Neutrophil (primary cell): ENCODE measurements at regions not wholly inside any gene's neighbourhood (a gene's known extent, or its start where the extent isn't known, plus 50 kb on each side); places are given as distances from the start of the nearest gene placed in this dataset.
A peak's percentile ranks its signal among the peaks of the same experiment; 100 is the strongest.

ENCODE experiments used
- H3K27ac ChIP-seq: fragments of 200-600 bp; sonication (generic); 2 replicates; pipeline ENCODE4 v1.5.1; 2016; ENCODE audit warnings: mild to moderate bottlenecking, moderate library complexity
- H3K27me3 ChIP-seq: fragments of 200-600 bp; sonication (generic); 2 replicates; pipeline ENCODE4 v1.6.0; 2016; ENCODE audit warnings: mild to moderate bottlenecking
- H3K36me3 ChIP-seq: fragments of 200-600 bp; sonication (generic); 2 replicates; pipeline ENCODE4 v1.5.1; 2017
- H3K4me1 ChIP-seq, 2 experiments: fragments of 200-600 bp in 1 of 2; sonication (generic) in 1 of 2; 1 replicate in 1 of 2; 2 replicates in 1 of 2; pipeline versions ENCODE4 v1.5.1 to v1.6.1; 2013 to 2016; ENCODE audit warnings: low read depth in 1 of 2, low read length in 1 of 2, mild to moderate bottlenecking in 1 of 2, moderate library complexity in 1 of 2; ENCODE audit not compliant: control insufficient read depth in 1 of 2, insufficient read depth in 1 of 2
- H3K4me3 ChIP-seq, 2 experiments: fragments of 200-600 bp in 1 of 2; sonication (generic) in 1 of 2; 1 replicate in 1 of 2; 2 replicates in 1 of 2; pipeline ENCODE4 v1.5.1; 2013 to 2016; ENCODE audit warnings: low read depth in 1 of 2, low read length in 1 of 2, mild to moderate bottlenecking in 1 of 2, moderate library complexity in 1 of 2
- H3K9me3 ChIP-seq: fragments of 200-600 bp; sonication (generic); 2 replicates; pipeline ENCODE4 v1.5.1; 2016
- CTCF ChIP-seq: fragments of 200-600 bp; sonication (generic); IDR thresholded peaks from 2 replicates; pipeline ENCODE4 v1.5.1; 2016; ENCODE audit warnings: antibody characterized with exemption

DNA sequence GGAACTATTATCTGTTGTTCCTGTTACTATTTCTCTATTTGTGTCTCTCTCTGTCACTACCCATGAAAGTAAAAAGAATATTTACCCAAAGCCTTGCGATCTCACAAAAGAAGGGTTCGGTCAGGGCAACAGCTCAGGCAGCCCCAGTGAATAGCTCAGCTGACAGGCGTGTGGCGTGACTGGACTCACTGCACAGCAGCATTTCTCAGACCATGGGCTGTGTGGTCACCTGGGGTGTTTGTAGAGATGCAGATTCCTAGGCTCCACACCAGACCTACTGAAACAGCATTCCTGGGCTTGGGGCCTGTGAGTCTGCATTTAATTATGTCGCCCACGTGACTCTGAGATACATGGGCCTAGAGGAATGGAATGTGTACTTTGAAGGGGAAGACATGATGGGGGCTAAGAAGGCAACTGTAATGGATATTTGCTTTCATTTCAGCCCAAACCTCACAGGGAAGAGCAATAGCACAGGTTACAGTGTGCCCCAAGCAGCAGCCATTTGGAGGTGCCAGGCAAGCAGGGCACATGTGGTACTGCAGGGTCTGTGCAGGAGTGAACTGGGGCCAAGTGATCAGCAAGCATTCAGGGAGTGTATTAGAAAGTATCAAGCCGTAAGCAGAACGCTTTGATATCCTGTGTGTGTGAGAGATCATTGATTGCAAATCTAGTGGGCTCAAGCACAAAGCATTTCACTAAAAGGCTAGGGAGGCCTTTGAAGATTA lies 90.4 kb upstream of the RBMS1 start:
- no peak overlapping the region for H3K27ac ChIP-seq
- H3K27me3 ChIP-seq: no peaks in the 10 kb centered on the region
- TF ChIP-seq CTCF: no peak
- H3K9me3 ChIP-seq: no peaks in the 10 kb centered on the region
- no peaks in the 10 kb centered on the region for H3K36me3 ChIP-seq
- H3K4me3 ChIP-seq: no peak overlapping the region
- no peaks in the 10 kb centered on the region for H3K4me1 ChIP-seq

DNA sequence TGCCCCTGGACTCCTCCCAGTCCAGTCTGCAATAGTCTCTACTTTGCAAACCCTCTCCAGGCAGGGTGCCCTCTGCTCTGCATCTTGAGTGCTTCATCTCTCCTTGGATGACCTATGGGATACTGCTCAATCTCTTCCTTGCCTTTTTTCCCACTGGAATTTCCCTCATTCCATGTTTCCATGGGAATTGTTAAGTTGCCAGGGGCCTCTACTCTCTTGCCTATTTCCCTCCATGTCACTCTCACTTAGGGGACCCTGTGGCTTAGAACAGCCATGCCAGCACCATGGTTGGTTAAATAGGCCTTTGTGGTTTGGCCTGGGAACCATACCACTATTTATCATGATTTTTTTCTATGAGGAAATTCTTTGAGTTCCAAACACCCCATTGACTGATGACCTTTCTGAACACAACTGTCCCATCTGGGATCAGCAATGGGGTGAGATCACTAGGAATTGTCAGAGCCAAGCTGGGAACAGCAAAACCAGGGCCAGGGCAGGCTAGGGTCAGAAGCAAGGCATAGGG lies 91.4 kb upstream of the RBMS1 start:
- H3K9me3 ChIP-seq: no peaks in the 10 kb centered on the region
- H3K27ac ChIP-seq: no peak overlapping the region
- no peak for TF ChIP-seq CTCF
- no peaks in the 10 kb centered on the region for H3K36me3 ChIP-seq
- H3K4me3 ChIP-seq: no peak overlapping the region
- H3K27me3 ChIP-seq: no peaks in the 10 kb centered on the region
- H3K4me1 ChIP-seq: no peaks in the 10 kb centered on the region

GRCh38 chr2:160590664-160591063 lies 97.1 kb upstream of the RBMS1 start:
- Histone ChIP-seq H3K27ac (peak overlapping the region; percentile 69), H3K36me3 (no peaks in the 10 kb centered on the region), H3K27me3 (no peaks in the 10 kb centered on the region), H3K4me3 (no peak overlapping the region), H3K9me3 (no peaks in the 10 kb centered on the region), H3K4me1 (peaks cover 12 to 15% of the 10 kb centered on the region in 2 experiments)
- TF ChIP-seq CTCF: no peak

DNA sequence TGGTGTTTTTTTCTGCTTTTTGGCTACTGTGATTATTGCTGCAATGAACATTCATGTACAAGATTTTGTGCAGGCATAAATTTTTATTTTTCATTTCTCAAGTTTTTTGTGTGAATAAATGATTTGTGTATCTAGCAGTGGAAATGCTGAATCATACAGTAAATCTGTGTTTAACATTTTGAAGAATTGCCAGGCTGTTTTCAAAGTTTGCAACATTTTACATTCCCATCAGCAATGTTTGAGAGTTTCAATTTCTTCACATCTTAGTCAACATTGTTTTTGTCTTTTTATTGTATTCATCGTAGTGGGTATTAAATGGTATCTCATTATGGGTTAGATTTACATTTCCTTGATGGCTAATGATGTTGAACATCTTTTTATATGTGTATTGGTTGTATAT lies 98.8 kb upstream of the RBMS1 start:
- H3K27ac ChIP-seq: no peak overlapping the region
- H3K36me3 ChIP-seq: no peaks in the 10 kb centered on the region
- no peak overlapping the region for H3K4me3 ChIP-seq
- no peak for TF ChIP-seq CTCF
- no peaks in the 10 kb centered on the region for H3K9me3 ChIP-seq
- H3K4me1 ChIP-seq: peaks cover 12 to 15% of the 10 kb centered on the region in 2 experiments
- H3K27me3 ChIP-seq: no peaks in the 10 kb centered on the region

- Histone ChIP-seq H3K36me3 (no peaks in the 10 kb centered on the region), H3K9me3 (no peaks in the 10 kb centered on the region), H3K27me3 (no peaks in the 10 kb centered on the region), H3K4me3 (no peak overlapping the region), H3K4me1 (peaks cover 12 to 15% of the 10 kb centered on the region in 2 experiments), H3K27ac (no peak overlapping the region)
- TF ChIP-seq CTCF: no peak
Measured at GRCh38 chr2:160592993-160593392, 99.4 kb upstream of the RBMS1 start.
